GM21825 (cell line): ENCODE measurements at regions not wholly inside any gene's neighbourhood (a gene's known extent, or its start where the extent isn't known, plus 50 kb on each side); places are given as distances from the start of the nearest gene placed in this dataset.

ENCODE experiments used
- ATAC-seq: cut with Tn5 transposase; IDR thresholded peaks from one replicate; pipeline ENCODE4 v1.9.1; 2021; ENCODE audit warnings: mild to moderate bottlenecking, moderate library complexity; ENCODE audit not compliant: unreplicated experiment

GRCh38 chr4:19915276-19915675, 336.4 kb upstream of the SLIT2 start:
- ATAC-seq: no peak

DNA sequence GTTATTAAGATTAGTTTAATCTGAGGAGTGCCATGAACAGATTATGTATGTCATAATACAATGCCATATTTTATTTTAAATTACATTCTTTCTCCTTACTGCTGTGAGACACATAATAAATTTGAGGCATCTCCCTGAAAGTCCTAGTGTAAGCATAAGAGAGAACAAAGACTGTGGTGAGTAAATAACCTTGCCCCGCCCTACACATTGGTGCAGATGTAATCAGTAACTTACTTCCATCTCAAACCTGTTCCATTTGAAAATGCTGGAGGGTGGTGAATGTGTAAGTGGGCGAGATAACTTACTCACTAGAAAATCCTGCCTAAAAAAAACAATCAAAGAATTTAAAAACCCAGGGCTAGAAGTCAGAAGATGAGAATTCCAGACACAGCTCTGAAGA, 338.1 kb upstream of the SLIT2 start:
- no peak for ATAC-seq

DNA sequence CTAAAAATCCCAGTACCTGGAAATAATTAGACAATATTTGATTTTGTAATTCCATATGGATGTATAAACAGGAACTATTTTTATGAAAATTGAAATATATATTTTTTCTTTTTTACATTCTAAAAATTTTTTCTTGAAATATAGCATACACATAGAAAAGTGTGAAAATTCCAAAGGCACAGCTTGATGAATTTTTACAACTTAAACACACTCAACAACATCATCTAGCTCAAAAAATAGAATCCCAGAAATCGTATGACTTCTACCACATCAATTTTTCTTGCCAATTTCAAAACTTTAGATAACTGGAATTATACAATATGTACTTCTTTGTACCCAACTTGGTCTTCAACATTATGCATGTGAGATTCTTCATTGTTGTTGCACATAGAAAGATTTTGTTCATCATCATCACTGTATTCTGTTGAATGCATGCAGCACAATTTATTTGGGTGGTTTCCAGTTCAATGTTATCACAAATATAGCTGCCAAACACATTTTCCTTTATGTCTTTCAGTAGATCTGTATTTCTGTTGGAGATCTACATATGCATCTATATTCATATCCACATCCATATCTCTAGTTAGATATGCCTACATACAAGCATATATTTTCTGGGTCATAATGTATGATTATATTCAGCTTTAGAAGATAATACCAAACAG, 340.7 kb upstream of the SLIT2 start:
- ATAC-seq: no peak

GRCh38 chr4:19905024-19905423, 346.7 kb upstream of the SLIT2 start:
- ATAC-seq: no peak

DNA sequence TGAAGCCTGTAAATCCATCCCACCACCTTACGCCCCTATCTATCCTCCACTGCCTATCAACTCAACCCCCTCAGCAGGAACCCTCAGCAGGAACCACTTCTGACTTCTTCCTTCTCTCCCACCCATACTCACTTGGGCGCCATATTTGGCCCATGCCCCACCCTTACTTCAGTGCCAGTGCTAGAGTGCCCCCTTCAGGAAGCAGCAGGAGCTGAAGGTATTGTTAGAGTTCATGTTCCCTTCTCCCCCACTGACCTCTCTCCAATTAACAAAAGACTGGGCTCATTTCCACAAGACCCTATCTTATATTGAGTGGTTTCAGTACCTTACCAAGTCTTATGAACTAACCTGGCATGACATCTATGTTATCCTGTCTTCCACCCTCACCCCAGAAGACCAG, 363.1 kb upstream of the SLIT2 start:
- no peak for ATAC-seq

- no peak for ATAC-seq
Observed at GRCh38 chr4:19883841-19884240, 367.9 kb upstream of the SLIT2 start.

DNA sequence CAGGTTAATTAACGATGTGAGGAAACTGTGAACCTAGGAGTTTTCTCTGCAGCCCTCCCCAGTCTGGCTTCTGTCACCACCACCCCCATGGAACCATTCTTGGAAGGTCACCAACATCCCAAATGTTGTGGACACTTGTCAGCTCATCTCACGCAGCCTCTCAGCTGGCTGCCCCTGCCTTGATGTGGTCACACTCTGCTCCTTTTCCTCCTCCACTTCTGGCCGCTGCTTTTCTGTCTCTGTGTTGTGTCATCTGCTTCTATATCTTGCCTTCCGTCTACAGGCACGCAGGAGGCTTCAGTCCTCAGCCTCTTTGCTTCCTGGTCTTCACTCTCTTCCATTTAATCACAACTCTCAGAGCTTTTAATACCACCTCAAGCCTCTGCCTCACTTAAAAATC, 371.5 kb upstream of the SLIT2 start:
- ATAC-seq: no peak

DNA sequence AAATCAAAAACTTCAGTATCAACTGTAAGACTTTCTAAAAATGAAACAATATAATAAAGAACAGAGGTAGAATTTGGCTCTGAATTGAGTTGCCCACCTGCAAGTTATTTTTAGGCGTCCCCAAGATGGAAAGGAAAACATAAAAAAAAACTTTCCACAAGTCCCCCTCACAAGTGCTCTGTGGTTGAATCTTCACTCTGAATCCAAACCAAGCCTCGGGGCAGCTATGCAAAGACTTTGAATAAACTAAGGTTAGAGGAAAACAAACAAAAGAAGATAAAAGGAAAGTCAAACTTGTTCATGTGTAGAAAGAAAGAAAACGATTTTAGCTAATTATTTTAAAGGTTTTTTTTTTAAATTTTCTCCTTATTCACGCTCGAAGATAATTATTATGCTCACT, 372.4 kb upstream of the SLIT2 start:
- ATAC-seq: no peak

DNA sequence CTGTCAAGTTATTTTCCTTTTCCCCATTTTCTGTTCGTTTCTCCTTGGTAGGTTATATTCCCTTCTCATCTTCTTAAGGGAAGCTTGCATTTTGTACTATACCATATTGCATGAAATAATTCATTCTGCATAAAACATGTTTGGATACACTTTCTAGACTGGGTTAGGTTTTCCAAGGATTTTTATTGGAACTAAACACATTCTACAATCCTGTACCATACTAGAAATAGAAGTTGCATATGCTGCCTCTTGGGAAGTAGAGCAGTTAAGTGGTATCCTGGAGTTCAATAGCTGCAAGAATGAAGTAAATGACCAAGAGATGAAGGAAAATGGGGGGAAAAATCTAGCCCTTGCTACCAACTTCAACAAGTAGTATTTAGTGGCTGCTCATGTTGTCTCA, 393.7 kb upstream of the SLIT2 start:
- ATAC-seq: no peak

DNA sequence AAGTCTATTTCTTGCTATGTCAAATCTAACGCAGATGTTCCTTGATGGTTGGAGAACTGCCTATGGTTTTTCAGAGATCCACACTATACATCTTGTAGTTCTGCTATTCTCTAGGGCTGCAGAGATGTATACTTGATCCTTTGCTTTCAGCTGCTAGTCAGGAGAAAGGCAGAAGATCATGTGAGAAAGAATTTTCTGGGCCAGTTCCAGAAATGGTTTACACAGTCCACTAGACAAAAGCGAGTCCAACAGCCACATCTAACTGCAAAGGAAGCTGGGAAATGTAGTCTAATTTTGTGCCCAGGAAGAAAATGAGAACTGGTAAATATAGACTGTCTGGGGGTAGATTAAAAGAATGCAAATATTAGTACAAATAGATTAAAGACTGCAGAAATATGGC, 394.3 kb upstream of the SLIT2 start:
- ATAC-seq: no peak

GRCh38 chr4:19850909-19851308, 400.8 kb upstream of the SLIT2 start:
- no peak for ATAC-seq

- ATAC-seq: no peak
Observed at GRCh38 chr4:19844446-19844845, 407.3 kb upstream of the SLIT2 start.

DNA sequence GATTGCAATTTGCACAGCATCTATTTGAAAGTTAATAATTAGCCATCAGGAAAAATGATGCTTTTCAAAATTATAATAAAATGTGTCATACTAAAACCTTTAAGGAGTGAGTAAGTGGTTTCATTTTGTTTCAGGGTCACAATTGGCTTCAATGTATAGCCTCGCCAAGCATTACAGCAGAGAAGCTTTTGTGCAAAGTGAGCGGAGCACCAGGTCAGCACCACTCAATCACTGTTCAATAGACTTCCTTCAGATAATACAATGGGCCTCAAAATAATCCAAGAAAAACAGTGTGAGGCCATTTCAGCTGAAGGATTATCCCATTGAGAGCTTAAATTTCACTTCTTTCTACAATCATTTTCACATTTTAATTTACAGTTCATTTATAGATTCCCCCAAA, 409.2 kb upstream of the SLIT2 start:
- no peak for ATAC-seq

- ATAC-seq: no peak
Observed at GRCh38 chr4:19838858-19839257, 412.8 kb upstream of the SLIT2 start.

DNA sequence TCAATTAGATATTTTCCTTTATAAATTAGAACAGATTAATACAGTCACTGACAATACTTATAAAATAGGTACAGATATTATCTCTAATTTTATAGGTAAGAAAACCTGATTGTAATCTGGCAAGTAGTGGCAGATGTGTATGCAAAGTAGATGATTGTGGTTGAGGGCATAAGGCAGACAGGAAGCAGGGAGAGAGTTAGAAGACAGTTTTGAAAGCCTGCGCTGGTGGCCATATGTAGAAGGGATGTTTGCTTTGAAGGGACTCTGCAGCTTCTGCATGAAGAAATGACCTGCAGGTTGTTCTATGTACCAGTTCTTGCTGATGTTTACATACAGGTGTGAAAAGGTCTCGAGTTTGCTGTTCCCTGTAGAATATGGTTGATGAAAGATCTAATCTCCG, 416.3 kb upstream of the SLIT2 start:
- no peak for ATAC-seq

- no peak for ATAC-seq
Observed at GRCh38 chr4:19832411-19832810, 419.3 kb upstream of the SLIT2 start.

DNA sequence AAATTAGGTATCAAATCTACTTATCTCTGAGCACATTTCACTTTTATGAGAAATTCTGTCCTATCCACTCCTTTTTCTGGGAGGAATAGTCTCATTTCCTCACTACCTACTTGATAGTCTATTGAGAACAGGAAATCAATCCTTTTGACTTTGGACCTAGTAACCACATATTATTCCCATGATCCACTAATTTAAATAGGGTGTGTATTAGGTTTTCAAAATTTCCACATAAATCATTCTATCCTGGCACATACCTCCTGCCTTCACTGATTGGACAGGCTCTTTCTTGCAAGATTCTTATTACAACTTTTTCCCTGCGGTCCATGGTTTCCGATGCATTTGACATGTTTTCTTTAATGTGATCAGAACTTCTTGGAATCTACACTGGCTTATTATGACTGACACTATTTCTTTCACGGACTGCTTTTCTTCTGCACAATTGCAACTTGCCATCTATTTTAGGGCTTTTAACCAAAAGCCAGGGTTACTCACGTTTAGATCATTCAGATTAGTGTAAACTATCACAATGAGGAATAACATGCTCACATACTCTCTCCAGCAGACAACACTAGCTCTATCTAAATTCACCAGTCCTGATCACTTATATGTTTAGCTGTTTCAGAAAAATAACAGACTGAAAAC, 419.9 kb upstream of the SLIT2 start:
- no peak for ATAC-seq

- ATAC-seq: no peak
Observed at GRCh38 chr4:19829101-19829500, 422.6 kb upstream of the SLIT2 start.

GRCh38 chr4:19823781-19824180, 427.9 kb upstream of the SLIT2 start:
- ATAC-seq: no peak

DNA sequence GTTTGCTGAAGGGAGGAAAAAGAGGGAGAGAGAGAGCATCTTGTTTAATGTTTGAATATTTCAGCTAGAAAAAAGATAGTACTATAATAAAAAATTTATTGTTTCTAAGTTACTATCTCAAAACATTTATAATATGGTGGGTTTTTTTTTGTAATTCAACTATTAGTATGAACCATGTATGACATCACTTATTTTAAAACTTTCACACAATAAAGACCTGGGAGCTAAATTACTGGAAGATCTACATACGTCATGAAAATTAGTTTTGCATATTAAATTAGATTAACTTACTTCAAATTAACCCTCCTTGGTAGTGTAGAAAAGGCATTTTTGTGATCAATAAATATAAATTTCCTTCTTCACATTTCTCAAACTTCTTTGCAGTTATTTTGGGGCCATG, 432.0 kb upstream of the SLIT2 start:
- no peak for ATAC-seq

GRCh38 chr4:19809989-19810388, 441.7 kb upstream of the SLIT2 start:
- ATAC-seq: no peak

DNA sequence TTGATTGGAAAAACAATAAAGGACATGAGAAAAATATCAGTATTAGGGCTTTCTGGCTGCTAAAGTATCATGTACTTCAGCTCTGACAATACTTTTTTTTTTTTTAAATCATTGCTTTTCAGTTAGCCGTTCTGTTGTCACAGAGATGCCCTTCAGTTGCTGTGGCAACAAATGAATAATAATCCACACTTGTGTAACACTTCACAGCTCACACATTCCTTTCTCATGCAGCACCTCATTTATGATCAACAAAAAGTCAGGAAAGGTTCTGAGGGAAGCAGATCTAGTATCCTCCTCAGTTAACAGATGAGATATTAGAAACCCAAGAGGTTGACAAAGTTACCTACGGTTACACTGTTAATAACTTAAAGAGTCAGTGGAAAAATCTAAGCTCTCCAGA, 444.2 kb upstream of the SLIT2 start:
- ATAC-seq: no peak

GRCh38 chr4:19806865-19807264, 444.8 kb upstream of the SLIT2 start:
- ATAC-seq: no peak
